Endothelial cell of umbilical vein (primary cell): ENCODE measurements at regions not wholly inside any gene's neighbourhood (a gene's known extent, or its start where the extent isn't known, plus 50 kb on each side); places are given as distances from the start of the nearest gene placed in this dataset.

Source experiments
- BruUV-seq: library from RNA; stranded (reverse); fragments of 400-500 nt; replicated peaks from 2 replicates; lab custom pipeline; 2021; lab: Mats Ljungman, UMichigan
- CTCF ChIA-PET: fragments of 300-600, 350-600 bp; sonication (Branson Sonifier 250); formaldehyde crosslinking; loops from one replicate; lab custom pipeline; 2021; ENCODE audit warnings: antibody characterized with exemption, inconsistent platforms; lab: Charles Lee
- POLR2A ChIA-PET: fragments of 300-600, 350-600 bp; sonication (Branson Sonifier 250); formaldehyde crosslinking; loops from one replicate; lab custom pipeline; 2021; ENCODE audit warnings: antibody characterized with exemption, inconsistent platforms; lab: Charles Lee
- DNase-seq: peaks from one replicate; pipeline ENCODE4 v3.0.0-alpha.2; 2011; ENCODE audit warnings: low read depth, low spot score
- FAIRE-seq: peaks from 2 replicates; lab custom pipeline; 2011; peaks lifted over from hg19 to GRCh38; lab: Jason Lieb, UNC
- H2AFZ ChIP-seq: 2 replicates; pipeline ENCODE4 v1.6.0; 2012; ENCODE audit warnings: low read depth, low read length, control low read depth, inconsistent platforms
- H3K27ac ChIP-seq: 2 replicates; pipeline ENCODE4 v1.5.1; 2011; ENCODE audit warnings: low read depth, mild to moderate bottlenecking, control low read depth, low read length, moderate library complexity; ENCODE audit not compliant: insufficient read depth
- H3K27me3 ChIP-seq, 2 experiments: 2 replicates each; pipeline versions ENCODE4 v1.6.0 to v1.6.1; 2011; ENCODE audit warnings: low read length in 2 of 2, mixed read lengths in 1 of 2; ENCODE audit not compliant: control insufficient read depth in 2 of 2, insufficient read depth in 2 of 2
- H3K36me3 ChIP-seq, 2 experiments: 2 replicates in 1 of 2; 3 replicates in 1 of 2; pipeline ENCODE4 v1.5.1; 2011; ENCODE audit warnings: low read length in 2 of 2, mild to moderate bottlenecking in 1 of 2, moderate library complexity in 1 of 2; ENCODE audit not compliant: control insufficient read depth in 2 of 2, insufficient read depth in 2 of 2; ENCODE audit errors: extremely low read depth in 1 of 2
- H3K4me1 ChIP-seq: 3 replicates; pipeline ENCODE4 v1.5.1; 2011; ENCODE audit warnings: mild to moderate bottlenecking, low read length; ENCODE audit not compliant: control insufficient read depth, insufficient read depth; ENCODE audit errors: extremely low read depth
- H3K4me2 ChIP-seq: 2 replicates; pipeline ENCODE4 v1.6.1; 2011; ENCODE audit warnings: low read length, control low read depth, mixed read lengths; ENCODE audit not compliant: insufficient read depth
- H3K4me3 ChIP-seq, 3 experiments: fragments of 200-600 bp in 1 of 3; sonication (generic), shearing (Covaris generic) in 1 of 3; replicated peaks in 1 of 3; 2 replicates each; pipeline ENCODE4 v1.5.1; 2011 to 2016; ENCODE audit warnings: control low read depth in 3 of 3, low read length in 3 of 3, mild to moderate bottlenecking in 2 of 3, inconsistent platforms in 1 of 3, low read depth in 1 of 3, moderate library complexity in 1 of 3; ENCODE audit not compliant: insufficient read depth in 1 of 3
- H3K79me2 ChIP-seq: 2 replicates; pipeline ENCODE4 v1.6.0; 2012; ENCODE audit warnings: low read length, inconsistent platforms; ENCODE audit not compliant: control insufficient read depth, insufficient read depth
- H3K9ac ChIP-seq: replicated peaks from 2 replicates; pipeline ENCODE3; 2011; ENCODE audit warnings: low read length, control low read depth; ENCODE audit not compliant: insufficient read depth; ENCODE audit errors: extremely low read depth
- H3K9me1 ChIP-seq: replicated peaks from 3 replicates; pipeline ENCODE4 v1.6.0; 2011; ENCODE audit warnings: mild to moderate bottlenecking, low read length; ENCODE audit not compliant: control insufficient read depth, insufficient read depth; ENCODE audit errors: extremely low read depth
- H3K9me3 ChIP-seq: replicated peaks from 2 replicates; pipeline ENCODE4 v1.5.1; 2012; ENCODE audit warnings: low read length, inconsistent platforms; ENCODE audit not compliant: control insufficient read depth, insufficient read depth
- H4K20me1 ChIP-seq: replicated peaks from 2 replicates; pipeline ENCODE3; 2011; ENCODE audit warnings: mild to moderate bottlenecking, low read length; ENCODE audit not compliant: control insufficient read depth, insufficient read depth; ENCODE audit errors: extremely low read depth
- EZH2 ChIP-seq: IDR thresholded peaks from 2 replicates; pipeline ENCODE4 v1.6.1; 2012; ENCODE audit warnings: borderline replicate concordance, low read depth, mild to moderate bottlenecking, moderate library complexity, low read length, inconsistent platforms; ENCODE audit not compliant: severe bottlenecking
- FOS ChIP-seq: IDR thresholded peaks from 2 replicates; pipeline ENCODE4 v1.6.1; 2011; ENCODE audit warnings: mild to moderate bottlenecking, low read length, moderate library complexity, borderline replicate concordance; ENCODE audit not compliant: insufficient read depth
- GATA2 ChIP-seq: IDR thresholded peaks from 2 replicates; pipeline ENCODE4 v1.7.0; 2011; ENCODE audit warnings: low read depth, mild to moderate bottlenecking, moderate library complexity, mixed read lengths, low read length; ENCODE audit not compliant: insufficient read length, insufficient read depth
- JUN ChIP-seq: IDR thresholded peaks from 2 replicates; pipeline ENCODE4 v1.6.1; 2011; ENCODE audit warnings: borderline replicate concordance, low read depth; ENCODE audit not compliant: insufficient read length, insufficient read depth
- MAX ChIP-seq: IDR thresholded peaks from 2 replicates; pipeline ENCODE4 v1.6.1; 2011; ENCODE audit not compliant: insufficient read depth, insufficient read length
- MYC ChIP-seq: IDR thresholded peaks from one replicate; pipeline ENCODE4 v1.6.1; 2011; ENCODE audit warnings: mild to moderate bottlenecking, low read depth, low read length
- POLR2A ChIP-seq: IDR thresholded peaks from 2 replicates; pipeline ENCODE4 v1.6.1; 2012; ENCODE audit warnings: low read depth, mild to moderate bottlenecking, control low read depth, low read length
- POLR2AphosphoS5 ChIP-seq: IDR thresholded peaks from 2 replicates; pipeline ENCODE4 v1.6.1; 2012; ENCODE audit warnings: low read depth, mild to moderate bottlenecking, control low read depth, low read length, moderate library complexity; ENCODE audit not compliant: insufficient read depth
- dilution Hi-C: fragments of 300-500 bp; cut with MboI; formaldehyde crosslinking; loops from one replicate; pipeline ENCODE4 v1.15.0; 2019; ENCODE audit warnings: low sequenced_read_pairs; ENCODE audit not compliant: extremely low pct_ligation_motif_present
- intact Hi-C: fragments of 100-400 bp; cut with micrococcal nuclease; formaldehyde crosslinking; loops from one replicate; pipeline ENCODE4 v1.10.0; 2022
- TF ChIP-seq, protein P1 (sequence below), 2 donors: IDR thresholded peaks; 1 replicate in 1 of 2; 2 replicates in 1 of 2; pipeline ENCODE4 v1.5.1; 2011; ENCODE audit warnings: low read length in 2 of 2, mild to moderate bottlenecking in 2 of 2, moderate library complexity in 2 of 2, control low read depth in 1 of 2, inconsistent platforms in 1 of 2, low read depth in 1 of 2; ENCODE audit not compliant: insufficient read depth in 1 of 2; ENCODE audit errors: extremely low read depth in 1 of 2

DNA sequence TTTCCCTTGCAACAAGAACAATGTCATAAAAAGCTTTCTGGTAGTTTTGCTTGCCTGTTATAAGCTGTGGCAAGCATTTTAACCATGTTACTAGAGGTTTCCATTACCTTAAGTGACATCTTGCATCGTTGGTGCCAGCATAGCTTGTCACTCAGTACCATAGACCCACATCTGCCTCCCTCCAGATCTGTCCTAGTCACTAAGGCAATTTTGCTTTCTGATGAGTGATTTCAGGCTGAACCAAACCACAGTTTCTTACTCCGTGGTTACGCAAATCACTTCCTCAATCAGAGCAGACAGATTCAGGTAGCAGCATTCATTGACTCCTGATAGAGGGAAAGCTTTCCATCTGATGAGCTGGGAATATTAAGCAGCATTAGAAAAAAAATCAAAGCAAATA is 1057.5 kb upstream of the FAM98A start:
- no peaks in the 10 kb centered on the region for H3K79me2 ChIP-seq
- H3K4me1 ChIP-seq, result no peaks in the 10 kb centered on the region
- no TSS peak for BruUV-seq
- no peak overlapping the region for H3K4me3 ChIP-seq
- peaks cover 2% of the 10 kb centered on the region for H3K9me3 ChIP-seq
- DNase-seq (no peak), FAIRE-seq (no peak)
- no peak for TF ChIP-seq GATA2
- no peak for TF ChIP-seq POLR2A
- no peak for TF ChIP-seq JUN
- TF ChIP-seq MAX, result no peak
- no peak for TF ChIP-seq EZH2
- no peak for TF ChIP-seq FOS
- TF ChIP-seq MYC, result no peak
- TF ChIP-seq, protein P1, sequence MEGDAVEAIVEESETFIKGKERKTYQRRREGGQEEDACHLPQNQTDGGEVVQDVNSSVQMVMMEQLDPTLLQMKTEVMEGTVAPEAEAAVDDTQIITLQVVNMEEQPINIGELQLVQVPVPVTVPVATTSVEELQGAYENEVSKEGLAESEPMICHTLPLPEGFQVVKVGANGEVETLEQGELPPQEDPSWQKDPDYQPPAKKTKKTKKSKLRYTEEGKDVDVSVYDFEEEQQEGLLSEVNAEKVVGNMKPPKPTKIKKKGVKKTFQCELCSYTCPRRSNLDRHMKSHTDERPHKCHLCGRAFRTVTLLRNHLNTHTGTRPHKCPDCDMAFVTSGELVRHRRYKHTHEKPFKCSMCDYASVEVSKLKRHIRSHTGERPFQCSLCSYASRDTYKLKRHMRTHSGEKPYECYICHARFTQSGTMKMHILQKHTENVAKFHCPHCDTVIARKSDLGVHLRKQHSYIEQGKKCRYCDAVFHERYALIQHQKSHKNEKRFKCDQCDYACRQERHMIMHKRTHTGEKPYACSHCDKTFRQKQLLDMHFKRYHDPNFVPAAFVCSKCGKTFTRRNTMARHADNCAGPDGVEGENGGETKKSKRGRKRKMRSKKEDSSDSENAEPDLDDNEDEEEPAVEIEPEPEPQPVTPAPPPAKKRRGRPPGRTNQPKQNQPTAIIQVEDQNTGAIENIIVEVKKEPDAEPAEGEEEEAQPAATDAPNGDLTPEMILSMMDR (IDR thresholded peaks at IDR 0.05; ENCODE audit: extremely low read depth in 1 of 2, insufficient read depth in 1 of 2, low read depth in 1 of 2, low read length in 2 of 2), result no peak
- TF ChIP-seq POLR2AphosphoS5, result no peak
- no peaks in the 10 kb centered on the region for H3K36me3 ChIP-seq
- dilution Hi-C loops, result no loop called here
- H3K9me1 ChIP-seq, result no peaks in the 10 kb centered on the region
- no peaks in the 10 kb centered on the region for H4K20me1 ChIP-seq
- POLR2A ChIA-PET, result no interaction called here
- no peaks in the 10 kb centered on the region for H3K27me3 ChIP-seq
- no peak overlapping the region for H2AFZ ChIP-seq
- intact Hi-C loops, result no loop called here
- H3K4me2 ChIP-seq, result no peak overlapping the region
- no peak overlapping the region for H3K27ac ChIP-seq
- H3K9ac ChIP-seq, result no peak overlapping the region
- CTCF ChIA-PET, result no interaction called here
